GM12891 (cell line): ENCODE measurements at regions not wholly inside any gene's neighbourhood (a gene's known extent, or its start where the extent isn't known, plus 50 kb on each side); places are given as distances from the start of the nearest gene placed in this dataset.
"Not testable (repeated sequence)": the region's sequence is repeated elsewhere in the genome, so short reads cannot be mapped to it uniquely, and the experiment has no call there.

ENCODE experiments used
- PAX5 ChIP-seq: IDR thresholded peaks from 2 replicates; pipeline ENCODE4 v1.6.1; 2011; ENCODE audit warnings: low read length, moderate library complexity, mild to moderate bottlenecking; ENCODE audit not compliant: insufficient read depth, severe bottlenecking
- POLR2A ChIP-seq: IDR thresholded peaks from 2 replicates; pipeline ENCODE4 v1.6.1; 2011; ENCODE audit warnings: low read depth, low read length, control low read depth
- POLR2AphosphoS5 ChIP-seq: IDR thresholded peaks from 2 replicates; pipeline ENCODE4 v1.6.1; 2011; ENCODE audit warnings: low read depth, low read length, control low read depth
- POU2F2 ChIP-seq: IDR thresholded peaks from 2 replicates; pipeline ENCODE4 v1.6.1; 2011; ENCODE audit warnings: low read depth, mild to moderate bottlenecking, control low read depth, low read length, moderate library complexity
- SPI1 ChIP-seq: IDR thresholded peaks from 2 replicates; pipeline ENCODE4 v1.6.1; 2011; ENCODE audit warnings: low read depth, low read length, control low read depth
- TAF1 ChIP-seq: IDR thresholded peaks from 2 replicates; pipeline ENCODE4 v1.6.1; 2011; ENCODE audit warnings: low read depth, low read length, control low read depth

DNA sequence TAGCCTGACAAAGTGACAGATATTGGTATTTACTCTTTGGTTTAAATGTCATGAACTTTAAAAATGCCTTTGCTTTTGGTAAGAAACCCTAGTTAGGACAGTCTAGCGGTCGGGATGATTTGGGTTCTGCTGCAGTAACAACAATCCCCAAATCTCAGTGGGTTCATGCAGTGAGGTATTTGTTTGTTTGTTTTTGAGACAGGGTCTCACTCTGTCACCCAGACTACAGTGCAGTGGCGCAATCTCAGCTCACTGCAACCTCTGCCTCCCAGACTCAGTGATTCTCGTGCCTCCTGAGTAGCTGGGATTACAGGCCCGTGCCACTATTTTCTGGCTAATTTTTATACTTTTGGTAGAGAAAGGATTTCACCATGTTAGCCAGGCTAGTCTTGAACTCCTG is 65.2 kb upstream of the EEF2KMT start:
- not testable (repeated sequence) for TF ChIP-seq TAF1, POLR2A, POLR2AphosphoS5, SPI1, PAX5, POU2F2
